ENCODE measurements at regions not wholly inside any gene's neighbourhood (a gene's known extent, or its start where the extent isn't known, plus 50 kb on each side); places are given as distances from the start of the nearest gene placed in this dataset.

DNA sequence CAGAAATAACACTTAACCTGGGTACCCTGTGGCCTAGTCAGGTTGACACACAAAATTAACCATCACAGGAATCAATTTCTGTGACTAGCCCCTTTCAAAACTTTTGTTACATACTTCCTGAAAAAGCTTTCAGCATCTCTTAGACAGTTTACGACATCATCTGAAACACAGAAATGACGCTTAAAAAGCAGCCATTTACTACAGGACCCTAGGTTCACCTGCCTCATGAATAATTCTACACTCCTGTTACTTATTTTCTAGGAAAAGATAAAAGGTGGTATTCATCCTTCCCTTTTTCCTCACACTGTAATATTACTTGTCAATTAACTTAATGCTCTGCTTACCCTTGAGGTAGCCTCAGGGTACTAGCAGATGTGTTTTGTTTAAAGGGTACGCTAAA lies 388.4 kb downstream of the IRS1 start:
- no peak for DNase-seq (ENCODE audit: low spot score in 2 of 2)
- H3K4me3 ChIP-seq: no peak overlapping the region
- no peaks in the 10 kb centered on the region for H3K36me3 ChIP-seq
- H3K27me3 ChIP-seq: no peaks in the 10 kb centered on the region
- 94% methylated on average over 3 of the region's 3 CpGs for WGBS
- TF ChIP-seq POLR2A (IDR thresholded peaks at IDR 0.05) (no peak), EP300 (IDR thresholded peaks at IDR 0.05) (no peak), POLR2AphosphoS5 (IDR thresholded peaks at IDR 0.05) (no peak)
- TF ChIP-seq, protein P1, sequence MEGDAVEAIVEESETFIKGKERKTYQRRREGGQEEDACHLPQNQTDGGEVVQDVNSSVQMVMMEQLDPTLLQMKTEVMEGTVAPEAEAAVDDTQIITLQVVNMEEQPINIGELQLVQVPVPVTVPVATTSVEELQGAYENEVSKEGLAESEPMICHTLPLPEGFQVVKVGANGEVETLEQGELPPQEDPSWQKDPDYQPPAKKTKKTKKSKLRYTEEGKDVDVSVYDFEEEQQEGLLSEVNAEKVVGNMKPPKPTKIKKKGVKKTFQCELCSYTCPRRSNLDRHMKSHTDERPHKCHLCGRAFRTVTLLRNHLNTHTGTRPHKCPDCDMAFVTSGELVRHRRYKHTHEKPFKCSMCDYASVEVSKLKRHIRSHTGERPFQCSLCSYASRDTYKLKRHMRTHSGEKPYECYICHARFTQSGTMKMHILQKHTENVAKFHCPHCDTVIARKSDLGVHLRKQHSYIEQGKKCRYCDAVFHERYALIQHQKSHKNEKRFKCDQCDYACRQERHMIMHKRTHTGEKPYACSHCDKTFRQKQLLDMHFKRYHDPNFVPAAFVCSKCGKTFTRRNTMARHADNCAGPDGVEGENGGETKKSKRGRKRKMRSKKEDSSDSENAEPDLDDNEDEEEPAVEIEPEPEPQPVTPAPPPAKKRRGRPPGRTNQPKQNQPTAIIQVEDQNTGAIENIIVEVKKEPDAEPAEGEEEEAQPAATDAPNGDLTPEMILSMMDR (IDR thresholded peaks at IDR 0.05): no peak
- H3K4me1 ChIP-seq: no peaks in the 10 kb centered on the region
- H3K27ac ChIP-seq: no peak overlapping the region
- no peaks in the 10 kb centered on the region for H3K9me3 ChIP-seq

DNA sequence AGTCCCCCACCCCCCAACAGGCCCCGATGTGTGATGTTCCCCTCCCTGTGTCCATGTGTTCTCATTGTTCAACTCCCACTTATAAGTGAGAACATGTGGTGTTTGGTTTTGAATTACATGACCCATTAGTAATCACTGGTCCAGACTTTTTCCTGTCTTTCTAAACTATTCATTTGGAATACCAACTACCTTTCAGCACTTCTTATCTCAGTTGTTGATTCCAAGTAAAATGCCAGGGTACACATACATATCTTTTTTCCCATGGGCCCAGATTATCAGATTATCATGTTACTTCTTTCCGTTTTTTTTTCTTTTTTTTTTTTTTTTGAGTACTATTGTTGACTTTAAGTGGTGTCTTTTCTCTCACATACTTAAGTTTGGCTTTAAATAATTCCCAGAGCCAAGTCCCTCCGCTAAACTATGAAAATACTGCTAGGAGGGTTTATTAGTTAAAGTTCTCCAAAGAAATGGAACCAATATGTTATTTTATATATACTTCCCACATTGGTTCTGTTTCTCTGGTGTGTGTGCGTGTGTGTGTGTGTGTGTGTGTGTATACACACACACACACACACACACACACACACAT lies 389.3 kb downstream of the IRS1 start:
- no peaks in the 10 kb centered on the region for H3K27me3 ChIP-seq
- no peak overlapping the region for H3K27ac ChIP-seq
- TF ChIP-seq EP300 (IDR thresholded peaks at IDR 0.05): no peak
- TF ChIP-seq POLR2A (IDR thresholded peaks at IDR 0.05): no peak
- no peak for TF ChIP-seq POLR2AphosphoS5 (IDR thresholded peaks at IDR 0.05)
- TF ChIP-seq, protein P1 (IDR thresholded peaks at IDR 0.05): no peak
- H3K9me3 ChIP-seq: no peaks in the 10 kb centered on the region
- H3K4me3 ChIP-seq: no peak overlapping the region
- no peak for DNase-seq (ENCODE audit: low spot score in 2 of 2)
- 51% methylated on average over 4 of the region's 4 CpGs for WGBS
- no peaks in the 10 kb centered on the region for H3K36me3 ChIP-seq
- no peaks in the 10 kb centered on the region for H3K4me1 ChIP-seq

DNA sequence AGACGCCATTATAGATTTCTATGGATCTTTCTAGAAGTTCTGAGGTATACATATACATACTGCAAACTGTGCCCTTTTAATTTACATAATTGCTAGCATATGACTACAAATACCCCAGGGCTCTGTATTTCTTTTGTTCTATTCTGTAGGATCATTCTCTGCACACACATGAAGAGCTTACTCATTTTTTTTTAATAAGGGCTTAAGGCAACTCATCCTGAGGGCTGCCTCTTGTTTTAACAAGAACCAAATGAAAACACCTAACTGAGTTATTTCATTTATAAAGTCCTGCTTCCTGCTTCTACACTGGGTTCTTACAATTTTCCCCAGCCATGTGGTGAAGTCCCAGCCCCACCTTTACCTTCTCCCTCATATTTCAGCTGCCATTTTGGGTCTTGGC lies 390.5 kb downstream of the IRS1 start:
- TF ChIP-seq POLR2AphosphoS5 (IDR thresholded peaks at IDR 0.05): no peak
- TF ChIP-seq, protein P1 (IDR thresholded peaks at IDR 0.05): no peak
- TF ChIP-seq EP300 (IDR thresholded peaks at IDR 0.05): no peak
- no peak for TF ChIP-seq POLR2A (IDR thresholded peaks at IDR 0.05)
- no peaks in the 10 kb centered on the region for H3K9me3 ChIP-seq
- no peaks in the 10 kb centered on the region for H3K36me3 ChIP-seq
- no peak for DNase-seq (ENCODE audit: low spot score in 2 of 2)
- no peaks in the 10 kb centered on the region for H3K27me3 ChIP-seq
- 93% methylated on average over 1 of the region's 1 CpG for WGBS
- no peak overlapping the region for H3K4me3 ChIP-seq
- no peaks in the 10 kb centered on the region for H3K4me1 ChIP-seq
- no peak overlapping the region for H3K27ac ChIP-seq

DNA sequence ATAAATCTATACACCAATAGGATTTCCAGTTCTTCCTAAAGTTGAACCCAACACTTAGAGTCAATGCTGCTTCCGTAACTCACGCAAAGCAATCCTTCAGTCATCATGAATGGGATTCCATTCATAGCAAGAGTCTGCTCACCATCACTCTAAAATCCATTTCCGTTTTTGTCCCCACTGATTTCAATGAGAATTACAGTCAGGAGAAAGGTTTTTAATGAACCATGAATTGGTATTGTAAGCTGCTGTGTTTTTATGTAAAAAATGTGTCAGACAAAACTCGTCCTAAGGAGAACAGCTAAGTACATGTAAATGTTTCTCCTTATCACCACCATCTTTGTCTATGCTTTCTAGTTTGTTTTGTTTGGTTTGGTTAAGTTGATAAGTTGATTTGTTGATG lies 391.5 kb downstream of the IRS1 start:
- H3K4me3 ChIP-seq: no peak overlapping the region
- TF ChIP-seq, protein P1 (IDR thresholded peaks at IDR 0.05): no peak
- TF ChIP-seq POLR2A (IDR thresholded peaks at IDR 0.05) (no peak), POLR2AphosphoS5 (IDR thresholded peaks at IDR 0.05) (no peak), EP300 (IDR thresholded peaks at IDR 0.05) (no peak)
- no peaks in the 10 kb centered on the region for H3K9me3 ChIP-seq
- no peaks in the 10 kb centered on the region for H3K27me3 ChIP-seq
- DNase-seq (ENCODE audit: low spot score in 2 of 2): no peak
- WGBS: 87% methylated on average over 4 of the region's 4 CpGs
- no peak overlapping the region for H3K27ac ChIP-seq
- no peaks in the 10 kb centered on the region for H3K4me1 ChIP-seq
- H3K36me3 ChIP-seq: no peaks in the 10 kb centered on the region

DNA sequence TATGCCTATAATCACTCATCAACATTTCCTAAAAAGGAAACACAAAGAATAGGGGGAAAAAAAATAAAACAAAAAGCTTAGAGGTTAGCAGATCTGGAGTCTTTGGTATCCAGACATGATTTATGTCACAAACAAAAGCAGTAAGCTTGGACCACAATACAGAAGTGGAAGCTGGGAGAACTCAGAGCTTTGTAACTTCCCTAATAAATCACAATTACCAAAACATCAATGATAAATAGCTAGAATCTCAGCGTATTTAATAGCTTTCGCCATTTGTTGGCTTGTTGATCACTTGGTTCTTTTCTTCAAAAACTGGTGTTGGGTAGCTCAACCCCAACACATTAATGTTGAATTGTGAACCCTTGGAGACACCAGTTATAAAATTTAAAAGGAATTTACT lies 392.5 kb downstream of the IRS1 start:
- Histone ChIP-seq H3K4me3 (no peak overlapping the region), H3K9me3 (no peaks in the 10 kb centered on the region), H3K27me3 (no peaks in the 10 kb centered on the region), H3K27ac (no peak overlapping the region), H3K4me1 (no peaks in the 10 kb centered on the region), H3K36me3 (no peaks in the 10 kb centered on the region)
- TF ChIP-seq POLR2A (IDR thresholded peaks at IDR 0.05): no peak
- no peak for TF ChIP-seq EP300 (IDR thresholded peaks at IDR 0.05)
- TF ChIP-seq, protein P1 (IDR thresholded peaks at IDR 0.05): no peak
- WGBS: 73% methylated on average over 2 of the region's 2 CpGs
- DNase-seq (ENCODE audit: low spot score in 2 of 2): no peak
